Keratinocyte (primary cell): ENCODE measurements at regions not wholly inside any gene's neighbourhood (a gene's known extent, or its start where the extent isn't known, plus 50 kb on each side); places are given as distances from the start of the nearest gene placed in this dataset.

ENCODE experiments used
- DNase-seq: peaks from one replicate; pipeline ENCODE4 v3.0.0-alpha.2; 2011; ENCODE audit warnings: low read depth, missing footprints, low spot score
- FAIRE-seq: peaks from 2 replicates; lab custom pipeline; 2011; peaks lifted over from hg19 to GRCh38; lab: Jason Lieb, UNC
- H2AFZ ChIP-seq: 2 replicates; pipeline ENCODE4 v1.6.0; 2012; ENCODE audit warnings: low read length, control low read depth, inconsistent platforms; ENCODE audit not compliant: control insufficient read depth
- H3K27ac ChIP-seq: 2 replicates; pipeline ENCODE4 v1.5.1; 2011; ENCODE audit warnings: low read length; ENCODE audit not compliant: control insufficient read depth, insufficient read depth
- H3K27me3 ChIP-seq: 3 replicates; pipeline ENCODE4 v1.6.0; 2011; ENCODE audit warnings: low read length; ENCODE audit not compliant: control insufficient read depth, insufficient read depth; ENCODE audit errors: extremely low read depth
- H3K36me3 ChIP-seq, 2 experiments: 2 replicates in 1 of 2; 3 replicates in 1 of 2; pipeline ENCODE4 v1.5.1; 2011; ENCODE audit warnings: low read length in 2 of 2, mild to moderate bottlenecking in 1 of 2; ENCODE audit not compliant: control insufficient read depth in 2 of 2, insufficient read depth in 2 of 2; ENCODE audit errors: extremely low read depth in 1 of 2
- H3K4me1 ChIP-seq: 3 replicates; pipeline ENCODE4 v1.5.1; 2011; ENCODE audit warnings: low read length; ENCODE audit not compliant: control insufficient read depth, insufficient read depth; ENCODE audit errors: extremely low read depth
- H3K4me2 ChIP-seq: 3 replicates; pipeline ENCODE4 v1.6.0; 2011; ENCODE audit warnings: low read depth, low read length; ENCODE audit not compliant: control insufficient read depth, insufficient read depth; ENCODE audit errors: extremely low read depth
- H3K4me3 ChIP-seq, 3 experiments: fragments of 200-600 bp in 1 of 3; sonication (generic) in 1 of 3; 2 replicates in 2 of 3; 3 replicates in 1 of 3; pipeline ENCODE4 v1.5.1; 2011 to 2016; ENCODE audit warnings: low read length in 3 of 3, mild to moderate bottlenecking in 3 of 3, control low read depth in 2 of 3, inconsistent platforms in 1 of 3, low read depth in 1 of 3, mixed read lengths in 1 of 3, mixed run types in 1 of 3, moderate library complexity in 1 of 3; ENCODE audit not compliant: control insufficient read depth in 2 of 3, insufficient read depth in 2 of 3; ENCODE audit errors: extremely low read depth in 1 of 3
- H3K79me2 ChIP-seq: 2 replicates; pipeline ENCODE4 v1.6.0; 2012; ENCODE audit warnings: low read length; ENCODE audit not compliant: control insufficient read depth, insufficient read depth
- H3K9ac ChIP-seq: 3 replicates; pipeline ENCODE4 v1.6.0; 2011; ENCODE audit warnings: low read length; ENCODE audit not compliant: control insufficient read depth, insufficient read depth; ENCODE audit errors: extremely low read depth
- H3K9me1 ChIP-seq: 3 replicates; pipeline ENCODE4 v1.6.0; 2011; ENCODE audit warnings: low read length; ENCODE audit not compliant: control insufficient read depth, insufficient read depth; ENCODE audit errors: extremely low read depth
- H3K9me3 ChIP-seq: 2 replicates; pipeline ENCODE4 v1.5.1; 2012; ENCODE audit warnings: low read depth, low read length; ENCODE audit not compliant: control insufficient read depth
- H4K20me1 ChIP-seq: 3 replicates; pipeline ENCODE4 v1.6.0; 2011; ENCODE audit warnings: low read length; ENCODE audit not compliant: control insufficient read depth, insufficient read depth; ENCODE audit errors: extremely low read depth
- EZH2 ChIP-seq: IDR thresholded peaks from one replicate; pipeline ENCODE4 v1.6.1; 2012; ENCODE audit warnings: inconsistent platforms, mild to moderate bottlenecking, low read length, moderate library complexity
- dilution Hi-C: fragments of 300-500 bp; cut with MboI; formaldehyde crosslinking; loops from one replicate; pipeline ENCODE4 v1.7.0; 2020; ENCODE audit warnings: low sequenced_read_pairs; ENCODE audit not compliant: extremely low pct_ligation_motif_present
- TF ChIP-seq, protein P1 (sequence below), 3 experiments: IDR thresholded peaks in 1 of 3; conservative IDR thresholded peaks in 1 of 3; optimal IDR thresholded peaks in 1 of 3; 2 replicates in 2 of 3; 3 replicates in 1 of 3; pipeline versions ENCODE3 to v1.5.1; 2011; ENCODE audit warnings: low read length in 3 of 3, mild to moderate bottlenecking in 3 of 3, moderate library complexity in 2 of 3, control low read depth in 1 of 3, inconsistent platforms in 1 of 3; ENCODE audit not compliant: insufficient read depth in 2 of 3; ENCODE audit errors: extremely low read depth in 1 of 3

DNA sequence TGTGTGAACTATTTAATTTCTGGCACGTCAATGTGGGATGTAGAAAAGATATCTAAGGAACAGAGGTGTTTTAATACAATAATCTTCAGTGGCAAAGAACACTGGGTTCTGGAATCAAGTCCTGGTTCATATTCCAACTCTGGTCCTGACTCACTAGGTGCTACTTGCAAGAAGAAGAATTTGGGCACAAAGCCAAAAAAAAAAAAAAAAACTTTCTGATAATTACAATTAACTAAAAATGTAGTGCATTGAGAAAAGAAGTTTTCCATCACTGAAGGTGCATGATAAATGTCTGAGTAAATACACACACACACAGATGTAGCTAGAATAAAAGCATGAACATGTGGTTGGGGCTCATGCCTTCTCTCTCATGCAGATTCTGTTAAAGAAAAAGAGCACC lies 424.4 kb upstream of the REG3G start:
- no peak overlapping the region for H3K27ac ChIP-seq
- no peak overlapping the region for H3K4me2 ChIP-seq
- no peaks in the 10 kb centered on the region for H3K9me3 ChIP-seq
- H3K4me3 ChIP-seq = no peak overlapping the region
- no peak overlapping the region for H2AFZ ChIP-seq
- H3K79me2 ChIP-seq = no peaks in the 10 kb centered on the region
- no peaks in the 10 kb centered on the region for H4K20me1 ChIP-seq
- H3K9me1 ChIP-seq = no peaks in the 10 kb centered on the region
- no peaks in the 10 kb centered on the region for H3K27me3 ChIP-seq
- dilution Hi-C loops = no loop called here
- TF ChIP-seq, protein P1, sequence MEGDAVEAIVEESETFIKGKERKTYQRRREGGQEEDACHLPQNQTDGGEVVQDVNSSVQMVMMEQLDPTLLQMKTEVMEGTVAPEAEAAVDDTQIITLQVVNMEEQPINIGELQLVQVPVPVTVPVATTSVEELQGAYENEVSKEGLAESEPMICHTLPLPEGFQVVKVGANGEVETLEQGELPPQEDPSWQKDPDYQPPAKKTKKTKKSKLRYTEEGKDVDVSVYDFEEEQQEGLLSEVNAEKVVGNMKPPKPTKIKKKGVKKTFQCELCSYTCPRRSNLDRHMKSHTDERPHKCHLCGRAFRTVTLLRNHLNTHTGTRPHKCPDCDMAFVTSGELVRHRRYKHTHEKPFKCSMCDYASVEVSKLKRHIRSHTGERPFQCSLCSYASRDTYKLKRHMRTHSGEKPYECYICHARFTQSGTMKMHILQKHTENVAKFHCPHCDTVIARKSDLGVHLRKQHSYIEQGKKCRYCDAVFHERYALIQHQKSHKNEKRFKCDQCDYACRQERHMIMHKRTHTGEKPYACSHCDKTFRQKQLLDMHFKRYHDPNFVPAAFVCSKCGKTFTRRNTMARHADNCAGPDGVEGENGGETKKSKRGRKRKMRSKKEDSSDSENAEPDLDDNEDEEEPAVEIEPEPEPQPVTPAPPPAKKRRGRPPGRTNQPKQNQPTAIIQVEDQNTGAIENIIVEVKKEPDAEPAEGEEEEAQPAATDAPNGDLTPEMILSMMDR (optimal IDR thresholded peaks at IDR 0.05 in 1 of 3, IDR thresholded peaks at IDR 0.05 in 1 of 3, conservative IDR thresholded peaks at IDR 0.05 in 1 of 3; ENCODE audit: extremely low read depth in 1 of 3, insufficient read depth in 2 of 3, low read length in 3 of 3) = no peak
- TF ChIP-seq EZH2 = no peak
- no peak for FAIRE-seq
- no peak for DNase-seq
- no peaks in the 10 kb centered on the region for H3K4me1 ChIP-seq
- H3K9ac ChIP-seq = no peak overlapping the region
- H3K36me3 ChIP-seq = no peaks in the 10 kb centered on the region

DNA sequence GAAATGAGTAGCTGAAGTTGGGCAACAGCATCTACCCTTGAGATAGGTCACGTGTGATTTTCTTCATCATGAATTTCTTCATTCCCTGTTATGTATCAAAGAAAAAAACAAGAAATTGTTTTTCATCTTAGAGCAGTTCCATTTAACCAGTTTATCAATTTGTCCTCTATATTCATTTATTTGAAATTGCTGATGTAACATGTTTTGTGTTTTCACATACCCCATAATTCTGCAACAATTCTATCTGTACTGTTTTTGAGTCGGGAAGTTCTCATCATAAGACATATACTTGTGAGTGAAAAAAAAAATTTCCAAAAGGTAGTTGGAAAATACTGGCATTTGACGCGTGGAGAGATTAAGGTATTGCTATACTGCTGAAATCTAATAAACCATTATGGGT lies 422.6 kb upstream of the REG3G start:
- dilution Hi-C loops = no loop called here
- no peak overlapping the region for H3K4me3 ChIP-seq
- no peak overlapping the region for H2AFZ ChIP-seq
- H3K79me2 ChIP-seq = no peaks in the 10 kb centered on the region
- no peak for TF ChIP-seq EZH2
- TF ChIP-seq, protein P1 (optimal IDR thresholded peaks at IDR 0.05 in 1 of 3, IDR thresholded peaks at IDR 0.05 in 1 of 3, conservative IDR thresholded peaks at IDR 0.05 in 1 of 3; ENCODE audit: extremely low read depth in 1 of 3, insufficient read depth in 2 of 3, low read length in 3 of 3) = no peak
- DNase-seq (no peak), FAIRE-seq (no peak)
- no peak overlapping the region for H3K27ac ChIP-seq
- H3K36me3 ChIP-seq = no peaks in the 10 kb centered on the region
- no peaks in the 10 kb centered on the region for H3K4me1 ChIP-seq
- no peaks in the 10 kb centered on the region for H4K20me1 ChIP-seq
- H3K9me1 ChIP-seq = no peaks in the 10 kb centered on the region
- H3K9ac ChIP-seq = no peak overlapping the region
- no peaks in the 10 kb centered on the region for H3K9me3 ChIP-seq
- no peaks in the 10 kb centered on the region for H3K27me3 ChIP-seq
- H3K4me2 ChIP-seq = no peak overlapping the region
